HuH-7.5 (cell line): ENCODE measurements at regions not wholly inside any gene's neighbourhood (a gene's known extent, or its start where the extent isn't known, plus 50 kb on each side); places are given as distances from the start of the nearest gene placed in this dataset.
A peak's percentile ranks its signal among the peaks of the same experiment; 100 is the strongest.
"Not testable (repeated sequence)": the region's sequence is repeated elsewhere in the genome, so short reads cannot be mapped to it uniquely, and the experiment has no call there.

Source experiments
- DNase-seq: peaks from one replicate; pipeline ENCODE4 v3.0.0; 2011; ENCODE audit warnings: low spot score

GRCh38 chr3:35849496-35849895 is 210.2 kb downstream of the ARPP21 start:
- no peak for DNase-seq

DNA sequence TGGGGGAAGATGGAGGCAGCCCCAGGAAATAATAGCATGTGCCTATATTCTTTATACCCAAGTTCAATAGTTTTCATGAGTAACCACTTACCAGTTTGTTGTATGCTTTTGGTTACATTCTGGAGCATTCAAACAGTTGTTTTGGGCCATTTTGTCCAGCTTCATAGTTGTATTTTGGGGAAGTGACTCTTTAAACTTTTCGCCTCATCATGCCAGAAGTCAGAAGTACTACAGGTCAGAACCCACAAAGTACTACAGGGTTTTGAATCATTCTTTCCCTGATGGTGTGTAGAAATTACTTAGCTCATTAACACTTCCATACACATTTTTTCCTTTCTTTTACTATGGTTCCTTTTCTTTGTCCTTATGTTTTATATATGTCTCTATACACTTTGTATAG is 210.6 kb downstream of the ARPP21 start:
- DNase-seq, result no peak

DNA sequence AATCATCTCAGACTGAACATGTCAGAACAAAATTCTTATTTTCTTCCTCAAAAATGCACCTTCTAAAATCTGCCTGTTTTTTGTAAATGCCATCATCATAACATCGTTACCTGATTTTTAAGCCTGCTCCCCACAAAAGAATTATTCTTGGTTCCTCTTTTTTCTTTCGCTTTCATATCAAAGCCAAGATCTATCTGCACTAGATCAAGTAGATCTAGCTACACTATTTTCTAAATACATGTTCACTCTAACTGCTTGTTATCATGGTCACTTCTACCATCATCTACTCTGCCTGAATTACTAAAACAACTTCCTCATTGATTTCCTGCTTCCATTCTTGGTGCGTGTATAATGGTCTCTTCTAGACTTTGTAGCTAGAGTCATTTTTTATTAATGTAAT is 217.7 kb downstream of the ARPP21 start:
- DNase-seq, result no peak

GRCh38 chr3:35862057-35862456 is 222.7 kb downstream of the ARPP21 start:
- DNase-seq, result no peak

- no peak for DNase-seq
Measured at GRCh38 chr3:35864871-35865270, 225.5 kb downstream of the ARPP21 start.

DNA sequence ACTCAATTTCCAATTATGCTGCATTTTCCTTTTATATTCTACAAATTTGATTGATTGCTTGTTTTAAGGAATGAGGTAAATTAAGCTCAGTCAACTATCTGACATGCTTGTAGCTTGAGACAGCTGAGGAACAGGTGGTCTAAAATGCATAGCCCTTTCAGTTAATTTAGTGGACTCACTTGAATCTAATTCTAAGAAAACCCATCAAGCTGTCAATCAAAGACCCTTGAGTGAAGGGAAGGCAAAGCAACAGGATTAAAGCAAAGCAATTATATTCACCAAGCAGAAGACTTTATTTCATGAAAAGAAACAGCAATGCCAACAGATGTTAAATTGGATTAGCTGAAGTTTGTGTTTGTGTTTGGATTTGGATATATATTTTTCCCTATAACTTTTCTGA is 228.5 kb downstream of the ARPP21 start:
- DNase-seq, result no peak

DNA sequence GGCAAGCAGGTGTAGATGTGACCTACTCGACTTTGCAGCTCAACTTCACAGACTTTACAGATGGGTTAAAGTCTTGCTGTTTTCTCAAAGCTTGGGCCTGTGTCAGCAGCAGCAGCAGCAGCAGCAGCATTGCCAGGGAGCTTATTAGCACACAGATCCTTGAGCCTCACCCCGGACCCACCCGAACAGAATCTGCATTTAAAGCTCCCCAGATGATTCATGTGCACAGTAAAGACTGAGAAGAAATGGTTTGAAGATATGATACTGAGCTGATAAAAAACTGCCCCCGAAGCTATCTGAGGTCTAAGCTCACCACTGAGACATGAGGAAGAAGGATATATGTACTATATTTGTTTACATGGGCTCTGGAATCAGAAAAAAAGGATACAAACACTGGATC is 231.7 kb downstream of the ARPP21 start:
- DNase-seq, result no peak

DNA sequence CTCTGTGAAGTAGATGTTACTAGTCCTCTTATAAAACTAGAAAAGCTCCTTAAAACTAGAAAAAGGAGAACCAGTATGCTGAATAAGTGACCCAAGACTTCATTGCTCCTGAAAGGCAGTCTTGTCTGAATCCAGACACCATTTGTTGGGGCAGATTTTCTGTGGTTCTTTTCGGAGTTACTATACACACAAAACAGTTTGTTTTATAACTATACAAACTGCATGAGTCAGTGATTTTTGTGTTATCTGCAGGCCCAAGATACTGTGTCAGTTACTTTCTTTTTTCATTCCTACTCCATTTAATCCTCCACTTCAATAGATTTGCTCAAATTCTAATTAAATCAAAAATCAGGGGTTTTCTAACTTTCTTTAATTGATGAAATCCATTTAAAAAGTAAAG is 244.6 kb downstream of the ARPP21 start:
- no peak for DNase-seq

DNA sequence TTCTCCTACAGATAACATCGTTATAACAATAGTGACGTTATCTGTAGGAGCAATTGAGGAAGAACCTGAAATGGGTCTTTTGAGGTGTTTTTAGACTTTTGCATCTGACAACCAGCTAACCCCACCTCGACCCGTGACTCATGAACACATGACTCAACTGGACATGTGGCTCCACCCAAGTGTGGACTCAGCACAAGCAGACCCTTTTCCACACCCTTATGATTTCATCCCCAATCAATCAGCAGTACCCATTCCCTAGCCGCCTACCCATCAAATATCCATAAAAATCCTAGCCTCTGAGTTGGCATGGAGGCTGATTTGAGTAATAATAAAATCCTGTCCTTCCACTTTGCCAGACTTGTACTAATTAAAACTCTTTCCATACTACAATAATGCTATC is 255.4 kb downstream of the ARPP21 start:
- DNase-seq, result no peak

DNA sequence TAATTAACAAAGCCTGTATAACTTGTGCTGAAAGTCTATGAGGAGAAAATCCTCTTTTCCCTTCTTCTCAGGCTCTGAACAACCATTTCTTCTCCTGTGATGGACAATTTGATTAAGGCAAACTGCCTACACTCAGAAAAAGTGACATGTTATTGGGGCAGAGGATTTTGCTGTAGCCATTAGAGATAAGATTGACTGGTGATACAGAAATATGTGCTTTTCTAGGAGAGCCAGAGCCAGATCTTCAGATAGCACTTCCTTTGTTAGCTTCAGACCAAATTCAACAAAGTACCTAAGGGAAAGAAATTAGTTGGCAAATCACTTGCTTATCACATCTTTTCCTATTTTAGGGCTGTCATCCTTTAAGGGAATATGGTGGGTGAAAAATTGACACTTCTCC is 259.9 kb downstream of the ARPP21 start:
- no peak for DNase-seq

GRCh38 chr3:35900079-35900478 is 260.8 kb downstream of the ARPP21 start:
- DNase-seq, result no peak

DNA sequence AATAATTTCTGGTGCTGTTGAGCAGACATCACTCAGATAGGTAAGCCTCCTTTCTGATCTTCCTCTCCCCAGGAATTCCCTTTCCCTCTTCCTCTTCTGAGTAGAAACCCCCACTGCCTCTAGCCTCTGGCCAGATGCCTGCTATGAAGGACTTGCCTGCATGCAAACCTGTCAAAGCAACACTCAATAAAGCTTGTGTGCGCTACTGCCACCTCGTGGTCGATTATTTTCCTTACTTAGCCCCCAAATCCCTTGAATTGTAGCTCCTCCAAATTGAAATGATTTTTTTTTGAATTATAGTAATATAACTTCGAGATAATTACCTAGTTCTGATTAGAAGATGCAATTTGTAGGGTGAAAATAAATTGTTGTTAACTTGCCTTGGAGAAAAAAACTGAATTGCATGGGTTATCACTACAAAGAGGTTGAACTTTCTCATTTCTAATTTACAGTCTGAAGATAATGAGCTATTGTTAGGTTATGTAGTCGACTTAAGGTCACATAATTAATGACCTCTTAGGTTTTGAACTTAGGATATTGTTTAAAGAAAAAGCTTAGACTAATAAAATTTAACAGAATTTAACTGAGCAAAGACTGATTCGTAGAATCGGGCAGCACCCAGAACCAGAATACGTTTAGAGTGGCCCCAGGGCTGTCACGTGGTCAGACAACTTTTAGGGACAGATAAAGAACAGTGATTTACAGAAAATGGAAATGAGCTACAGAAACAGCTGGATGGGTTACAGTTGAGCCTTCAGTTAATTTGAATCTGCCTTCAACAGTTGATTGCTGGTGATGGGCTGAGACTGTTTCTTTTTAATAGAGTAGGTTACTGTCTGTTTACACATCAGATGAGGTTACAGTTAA is 269.3 kb downstream of the ARPP21 start:
- DNase-seq, result peak; percentile 22

DNA sequence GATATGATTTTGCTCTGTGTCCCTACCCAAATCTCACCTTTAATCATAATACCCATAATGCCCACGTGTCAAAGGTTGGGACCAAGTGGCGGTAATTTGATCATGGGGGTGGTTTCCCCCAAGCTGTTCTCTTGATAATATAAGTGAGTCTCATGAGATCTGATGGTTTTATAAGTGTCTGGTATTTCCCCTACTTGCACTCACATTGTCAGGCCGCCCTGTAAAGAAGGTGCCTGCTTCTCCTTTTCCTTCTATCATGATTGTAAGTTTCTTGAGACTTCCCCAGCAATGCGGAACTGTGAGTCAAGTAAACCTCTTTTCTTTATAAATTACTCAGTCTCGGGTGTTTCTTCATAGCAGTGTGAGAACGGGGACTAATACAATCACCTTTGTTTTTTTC is 279.8 kb downstream of the ARPP21 start:
- no peak for DNase-seq

- DNase-seq, result no peak
Measured at GRCh38 chr3:35921718-35922117, 282.4 kb downstream of the ARPP21 start.

DNA sequence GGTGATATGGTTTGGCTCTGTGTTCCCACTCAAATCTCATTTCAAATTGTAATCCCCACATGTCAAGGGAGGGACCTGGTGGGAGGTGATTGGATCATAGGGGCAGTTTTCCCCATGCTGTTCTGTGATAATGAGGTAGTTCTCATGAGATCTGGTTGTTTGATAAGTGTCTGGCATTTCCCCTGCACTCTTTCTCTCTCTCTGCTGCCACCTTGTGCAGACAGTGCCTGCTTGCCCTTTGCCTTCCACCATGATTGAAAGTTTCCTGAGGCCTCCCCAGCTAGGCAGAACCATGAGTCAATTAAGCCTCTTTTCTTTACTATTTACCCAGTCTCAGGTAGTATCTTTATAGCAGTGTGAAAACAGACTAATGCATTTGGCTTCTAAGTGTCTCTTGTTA is 284.7 kb downstream of the ARPP21 start:
- not testable (repeated sequence) for DNase-seq

DNA sequence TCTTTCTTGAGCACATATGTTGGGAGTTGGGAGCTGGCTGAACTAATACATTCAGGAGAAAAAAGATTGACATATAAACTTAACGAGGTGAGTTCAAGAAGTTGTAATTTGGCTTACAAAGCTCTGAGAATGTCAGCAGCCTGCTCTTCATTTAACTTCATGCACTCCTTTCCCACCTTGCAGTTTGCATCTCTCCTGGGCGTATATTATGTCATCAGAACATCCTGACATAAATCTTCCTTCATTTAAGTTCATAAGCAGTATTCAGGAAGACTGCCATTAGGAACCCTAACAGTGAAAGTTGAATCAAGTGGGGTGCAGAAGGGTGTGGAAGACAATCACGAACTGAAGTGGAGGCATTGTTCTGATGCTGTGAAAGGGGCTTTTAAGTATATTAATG is 288.1 kb downstream of the ARPP21 start:
- DNase-seq, result no peak

- no peak for DNase-seq
Measured at GRCh38 chr3:35929158-35929557, 289.8 kb downstream of the ARPP21 start.

- no peak for DNase-seq
Measured at GRCh38 chr3:35931867-35932266, 292.5 kb downstream of the ARPP21 start.

GRCh38 chr3:35932995-35933394 is 293.7 kb downstream of the ARPP21 start:
- DNase-seq, result no peak

DNA sequence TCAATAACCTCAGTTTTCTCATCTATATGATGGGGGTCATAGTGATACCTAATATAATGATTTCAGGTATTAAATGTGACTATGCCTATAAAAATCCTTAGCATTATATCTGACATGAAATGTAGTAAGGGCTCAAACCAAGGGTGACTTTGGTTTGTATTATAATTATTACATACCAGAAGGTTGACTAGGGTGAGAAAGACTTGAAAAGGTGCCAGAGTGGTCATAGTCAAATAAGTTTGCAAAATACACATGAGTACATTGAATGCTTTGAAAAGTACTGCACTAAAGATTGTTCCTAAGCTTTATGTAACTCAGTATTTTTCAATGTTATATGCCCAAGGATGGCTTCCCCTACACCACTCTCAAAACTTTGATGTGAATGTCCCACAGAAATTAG is 297.2 kb downstream of the ARPP21 start:
- DNase-seq, result no peak

GRCh38 chr3:35944926-35945710 is 305.8 kb downstream of the ARPP21 start:
- DNase-seq, result no peak

DNA sequence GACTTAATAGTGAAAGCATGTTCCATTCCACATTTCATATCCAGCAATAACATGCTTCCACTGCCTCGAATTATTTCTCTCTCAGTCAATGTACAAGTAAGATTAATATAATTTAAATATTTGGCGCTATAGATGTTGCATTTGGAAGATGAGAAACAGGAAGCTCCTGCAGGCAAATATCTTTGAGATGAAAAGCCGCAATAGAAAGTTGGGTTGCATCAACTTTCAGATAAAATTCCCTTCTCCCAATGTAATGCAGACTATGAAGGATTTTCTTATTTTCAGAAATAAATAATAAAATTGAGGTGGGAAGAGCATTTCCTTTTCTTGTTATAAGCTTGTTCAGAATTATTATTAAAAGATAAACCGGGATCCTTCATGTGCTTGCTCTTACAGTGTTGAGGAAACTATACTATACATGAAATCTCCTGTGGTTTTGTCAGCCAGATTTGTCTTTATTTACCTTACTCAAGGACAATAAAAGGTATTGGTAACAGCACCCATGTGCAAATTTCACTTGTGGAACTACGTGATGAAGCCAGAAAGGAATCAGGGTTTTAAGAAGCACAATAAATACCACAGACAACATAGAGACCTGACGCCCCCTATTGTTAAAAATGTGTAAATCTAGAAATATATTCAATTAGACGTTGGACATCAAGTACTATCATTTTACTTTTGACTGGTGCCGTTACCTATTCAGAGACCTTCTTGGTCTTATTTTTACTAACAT is 307.0 kb downstream of the ARPP21 start:
- no peak for DNase-seq
